ENCODE measurements at regions not wholly inside any gene's neighbourhood (a gene's known extent, or its start where the extent isn't known, plus 50 kb on each side); places are given as distances from the start of the nearest gene placed in this dataset.

DNA sequence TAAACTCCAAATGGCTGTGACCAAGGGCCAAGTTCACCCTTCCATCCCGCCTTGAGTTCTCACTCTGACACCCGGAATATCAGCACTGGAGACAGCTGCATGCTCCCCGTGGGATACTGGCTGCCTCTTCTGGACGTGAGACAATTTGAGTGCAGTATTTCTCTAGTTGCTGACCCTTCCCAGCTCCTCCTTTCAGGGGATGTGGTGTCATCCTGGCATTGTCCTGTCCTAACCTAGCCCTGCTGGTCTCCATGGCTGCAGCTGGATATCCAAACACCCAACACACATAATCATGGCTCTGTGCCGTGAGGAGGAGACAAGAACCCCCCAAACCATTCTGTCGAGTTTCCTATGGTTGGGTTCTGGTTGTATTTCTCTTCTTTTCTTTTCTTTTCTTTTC lies 82.6 kb downstream of the PAX1 start:
- intact Hi-C loops (cut with DNase I) = no loop called here
- no peak for DNase-seq (ENCODE audit: low spot score)

DNA sequence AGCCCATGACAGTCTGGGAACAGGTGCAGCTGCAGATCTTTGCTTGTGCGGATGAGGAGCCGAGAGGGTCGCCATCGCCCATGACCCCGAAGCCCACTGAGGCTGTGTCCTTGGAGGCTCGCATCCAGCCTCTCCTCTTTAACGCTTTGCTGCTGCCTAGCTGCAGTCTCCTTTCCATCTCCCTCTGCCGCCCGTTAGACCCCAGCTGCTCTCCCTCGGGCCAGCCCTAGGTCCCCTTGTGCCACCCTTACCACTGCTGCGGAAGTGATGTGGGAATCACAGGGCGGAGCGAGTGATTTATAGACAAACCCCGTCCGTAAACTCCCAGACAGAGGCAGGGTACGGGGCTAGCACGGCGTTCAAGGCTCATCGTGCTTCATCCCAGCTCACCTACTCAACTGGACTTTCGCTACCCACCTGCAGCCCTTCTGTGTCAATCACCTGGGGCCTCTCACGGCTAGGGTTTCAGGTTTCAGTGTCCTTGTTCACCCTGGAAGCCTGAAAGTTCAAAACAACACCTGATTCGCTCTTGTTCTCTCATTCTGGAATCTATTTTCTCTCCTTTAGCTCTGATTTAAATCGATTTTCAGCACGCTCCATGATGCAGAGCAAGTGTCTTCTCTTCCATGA lies 76.1 kb downstream of the PAX1 start:
- DNase-seq (ENCODE audit: low spot score) = no peak
- intact Hi-C loops (cut with DNase I) = no loop called here

GRCh38 chr20:21780528-21780927 lies 75.1 kb downstream of the PAX1 start:
- intact Hi-C loops (cut with DNase I) = no loop called here
- no peak for DNase-seq (ENCODE audit: low spot score)
